Kidney capillary endothelial cell (primary cell): ENCODE measurements at regions not wholly inside any gene's neighbourhood (a gene's known extent, or its start where the extent isn't known, plus 50 kb on each side); places are given as distances from the start of the nearest gene placed in this dataset.
"Not testable (repeated sequence)": the region's sequence is repeated elsewhere in the genome, so short reads cannot be mapped to it uniquely, and the experiment has no call there.

Experiments used
- DNase-seq: peaks from one replicate; pipeline ENCODE4 v3.0.0-alpha.2; 2018; ENCODE audit warnings: low spot score

- DNase-seq, result peak; percentile 16
Measured at GRCh38 chr2:64919261-64919660, 69.9 kb upstream of the SLC1A4 start.

GRCh38 chr2:64922482-64923384 lies 66.5 kb upstream of the SLC1A4 start:
- DNase-seq, result no peak

GRCh38 chr2:64923385-64923710 lies 65.9 kb upstream of the SLC1A4 start:
- no peak for DNase-seq

- no peak for DNase-seq
Measured at GRCh38 chr2:64924170-64924934, 64.8 kb upstream of the SLC1A4 start.

GRCh38 chr2:64925930-64926722 lies 63.1 kb upstream of the SLC1A4 start:
- not testable (repeated sequence) for DNase-seq

- no peak for DNase-seq
Measured at GRCh38 chr2:64928813-64929212, 60.4 kb upstream of the SLC1A4 start.

GRCh38 chr2:64929333-64929732 lies 59.9 kb upstream of the SLC1A4 start:
- DNase-seq, result no peak

GRCh38 chr2:64930258-64930671 lies 58.9 kb upstream of the SLC1A4 start:
- no peak for DNase-seq

GRCh38 chr2:64931246-64932115 lies 57.7 kb upstream of the SLC1A4 start:
- DNase-seq, result no peak

GRCh38 chr2:64932116-64932370 lies 57.2 kb upstream of the SLC1A4 start:
- DNase-seq, result no peak

- no peak for DNase-seq
Measured at GRCh38 chr2:64932371-64933216, 56.6 kb upstream of the SLC1A4 start.

GRCh38 chr2:64934530-64934929 lies 54.7 kb upstream of the SLC1A4 start:
- DNase-seq, result no peak

GRCh38 chr2:64936809-64937208 lies 52.4 kb upstream of the SLC1A4 start:
- DNase-seq, result no peak

- not testable (repeated sequence) for DNase-seq
Measured at GRCh38 chr2:64937314-64937686, 51.9 kb upstream of the SLC1A4 start.

GRCh38 chr2:64937687-64938491 lies 51.3 kb upstream of the SLC1A4 start:
- DNase-seq, result no peak

- no peak for DNase-seq
Measured at GRCh38 chr2:64938607-64939285, 50.5 kb upstream of the SLC1A4 start.

GRCh38 chr2:64939332-64939917 lies 49.8 kb upstream of the SLC1A4 start:
- no peak for DNase-seq
